Left ventricle myocardium inferior (tissue), 1 donor: ENCODE measurements at regions not wholly inside any gene's neighbourhood (a gene's known extent, or its start where the extent isn't known, plus 50 kb on each side); places are given as distances from the start of the nearest gene placed in this dataset.

Source experiments
- DNase-seq: peaks from one replicate; pipeline ENCODE4 v3.0.0-alpha.2; 2020
- H3K27ac ChIP-seq: fragments of 200-600 bp; replicated peaks from 2 replicates; pipeline ENCODE4 v1.8.0; 2021
- H3K27me3 ChIP-seq: fragments of 200-600 bp; 2 replicates; pipeline ENCODE4 v1.8.0; 2021; ENCODE audit warnings: low read depth
- H3K36me3 ChIP-seq: fragments of 200-600 bp; 2 replicates; pipeline ENCODE4 v1.8.0; 2021
- H3K4me1 ChIP-seq: fragments of 200-600 bp; 2 replicates; pipeline ENCODE4 v1.8.0; 2021
- H3K4me3 ChIP-seq: fragments of 200-600 bp; 2 replicates; pipeline ENCODE4 v1.8.0; 2021; ENCODE audit warnings: mild to moderate bottlenecking, moderate library complexity
- H3K9me3 ChIP-seq: fragments of 200-600 bp; replicated peaks from 2 replicates; pipeline ENCODE4 v1.8.0; 2021
- intact Hi-C: fragments of 100-400 bp; cut with micrococcal nuclease; formaldehyde crosslinking; loops from one replicate; pipeline ENCODE4 v1.11.0; 2022
- TF ChIP-seq, protein P1 (sequence below): fragments of 200-600 bp; IDR thresholded peaks from 2 replicates; pipeline ENCODE4 v1.8.0; 2021; ENCODE audit warnings: antibody characterized with exemption, mild to moderate bottlenecking, borderline replicate concordance
- donor health status: DM: no; HTN: yes; CAD: no; lungs with severe emphysema.

DNA sequence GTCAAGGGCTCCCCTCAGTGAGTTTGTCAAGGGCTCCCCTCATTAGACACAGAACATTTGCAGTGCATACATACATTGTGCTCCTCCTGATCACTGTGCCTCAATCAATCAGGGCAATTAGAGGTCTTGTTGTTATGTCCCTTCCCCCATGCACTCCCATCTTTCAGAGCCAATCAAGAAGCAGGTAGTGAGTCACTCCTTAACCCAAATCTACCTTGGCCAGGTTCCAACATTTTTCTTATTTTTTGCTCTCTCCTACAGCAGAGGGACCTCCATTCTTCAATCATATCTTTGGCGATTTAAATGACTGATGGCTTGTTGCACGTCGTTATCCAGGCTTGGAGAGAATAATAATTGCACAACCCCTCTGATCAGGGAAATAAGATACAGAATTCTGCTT is 409.9 kb upstream of the SPTLC3 start:
- DNase-seq = no peak
- intact Hi-C loops = no loop called here
- H3K36me3 ChIP-seq = no peaks in the 10 kb centered on the region
- H3K9me3 ChIP-seq = peaks cover 7% of the 10 kb centered on the region
- H3K4me3 ChIP-seq = no peak overlapping the region
- H3K4me1 ChIP-seq = no peaks in the 10 kb centered on the region
- TF ChIP-seq, protein P1, sequence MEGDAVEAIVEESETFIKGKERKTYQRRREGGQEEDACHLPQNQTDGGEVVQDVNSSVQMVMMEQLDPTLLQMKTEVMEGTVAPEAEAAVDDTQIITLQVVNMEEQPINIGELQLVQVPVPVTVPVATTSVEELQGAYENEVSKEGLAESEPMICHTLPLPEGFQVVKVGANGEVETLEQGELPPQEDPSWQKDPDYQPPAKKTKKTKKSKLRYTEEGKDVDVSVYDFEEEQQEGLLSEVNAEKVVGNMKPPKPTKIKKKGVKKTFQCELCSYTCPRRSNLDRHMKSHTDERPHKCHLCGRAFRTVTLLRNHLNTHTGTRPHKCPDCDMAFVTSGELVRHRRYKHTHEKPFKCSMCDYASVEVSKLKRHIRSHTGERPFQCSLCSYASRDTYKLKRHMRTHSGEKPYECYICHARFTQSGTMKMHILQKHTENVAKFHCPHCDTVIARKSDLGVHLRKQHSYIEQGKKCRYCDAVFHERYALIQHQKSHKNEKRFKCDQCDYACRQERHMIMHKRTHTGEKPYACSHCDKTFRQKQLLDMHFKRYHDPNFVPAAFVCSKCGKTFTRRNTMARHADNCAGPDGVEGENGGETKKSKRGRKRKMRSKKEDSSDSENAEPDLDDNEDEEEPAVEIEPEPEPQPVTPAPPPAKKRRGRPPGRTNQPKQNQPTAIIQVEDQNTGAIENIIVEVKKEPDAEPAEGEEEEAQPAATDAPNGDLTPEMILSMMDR = no peak
- no peak overlapping the region for H3K27ac ChIP-seq
- H3K27me3 ChIP-seq = no peaks in the 10 kb centered on the region

DNA sequence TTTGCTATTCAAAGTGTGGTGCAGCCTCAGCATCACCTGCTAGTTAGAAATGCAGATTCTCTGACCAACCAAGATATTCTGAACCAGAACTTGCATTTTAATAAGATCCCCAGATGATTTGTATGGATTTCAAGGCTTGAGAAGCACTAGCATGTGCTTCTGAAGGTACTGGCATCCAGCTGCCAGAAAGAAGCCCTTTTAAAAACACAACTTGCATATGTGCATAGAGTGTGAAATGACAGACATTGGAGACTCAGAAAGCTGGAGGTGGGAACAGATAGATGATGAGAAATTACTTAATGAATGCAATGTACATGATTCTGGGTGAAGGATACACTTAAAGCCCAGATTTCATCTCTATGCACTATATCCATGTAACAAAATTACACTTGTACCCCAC is 409.3 kb upstream of the SPTLC3 start:
- TF ChIP-seq, protein P1 = no peak
- H3K27ac ChIP-seq = no peak overlapping the region
- H3K4me3 ChIP-seq = no peak overlapping the region
- no peaks in the 10 kb centered on the region for H3K27me3 ChIP-seq
- H3K4me1 ChIP-seq = no peaks in the 10 kb centered on the region
- intact Hi-C loops = no loop called here
- H3K36me3 ChIP-seq = no peaks in the 10 kb centered on the region
- DNase-seq = no peak
- peaks cover 10% of the 10 kb centered on the region for H3K9me3 ChIP-seq

DNA sequence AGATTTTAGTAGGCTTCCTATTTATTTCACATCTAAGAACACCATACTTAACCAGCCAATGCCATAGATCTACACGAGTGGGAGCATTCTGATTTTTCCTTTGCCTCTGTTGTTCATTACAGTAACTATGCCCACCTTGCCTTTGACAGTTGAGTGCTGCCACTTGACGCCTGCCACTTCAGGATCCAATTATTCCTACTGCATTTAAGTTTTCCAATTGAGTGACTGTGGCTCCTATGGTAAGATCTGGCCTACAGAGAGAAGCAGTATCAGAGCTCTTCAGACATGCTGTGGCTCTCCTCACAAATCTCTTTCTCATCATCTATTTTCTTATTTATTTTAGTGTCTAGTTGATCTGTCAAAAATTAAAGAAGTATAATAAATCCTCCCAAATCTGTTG is 403.0 kb upstream of the SPTLC3 start:
- intact Hi-C loops = no loop called here
- TF ChIP-seq, protein P1 = no peak

DNA sequence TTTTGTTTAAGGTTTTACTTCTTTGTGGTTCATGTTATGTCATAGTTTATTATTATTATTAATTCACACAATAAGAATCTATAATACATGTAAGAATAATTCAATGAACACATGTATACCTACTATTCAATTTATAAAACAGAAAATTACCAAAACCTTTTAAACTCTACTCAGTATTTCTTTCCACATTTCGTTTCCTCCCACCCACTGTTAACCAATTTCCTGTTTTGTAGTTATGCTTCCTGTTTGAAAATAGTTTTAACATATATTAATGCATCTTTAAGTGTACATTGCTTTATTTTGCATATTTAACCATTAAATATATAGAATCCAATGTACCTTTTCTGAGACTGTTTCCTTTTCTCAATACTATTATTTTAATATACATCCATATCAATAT is 397.9 kb upstream of the SPTLC3 start:
- DNase-seq = no peak
- Histone ChIP-seq H3K4me1 (no peaks in the 10 kb centered on the region), H3K36me3 (no peaks in the 10 kb centered on the region), H3K4me3 (no peak overlapping the region), H3K9me3 (peaks cover 18% of the 10 kb centered on the region), H3K27ac (no peak overlapping the region), H3K27me3 (no peaks in the 10 kb centered on the region)
- intact Hi-C loops = no loop called here
- TF ChIP-seq, protein P1 = no peak

More for the DNA sequence above, 403.0 kb upstream of the SPTLC3 start:
- Histone ChIP-seq H3K27me3 (no peaks in the 10 kb centered on the region), H3K27ac (no peak overlapping the region), H3K4me1 (no peaks in the 10 kb centered on the region), H3K36me3 (no peaks in the 10 kb centered on the region), H3K4me3 (no peak overlapping the region), H3K9me3 (peaks cover 10% of the 10 kb centered on the region)
- DNase-seq = no peak

DNA sequence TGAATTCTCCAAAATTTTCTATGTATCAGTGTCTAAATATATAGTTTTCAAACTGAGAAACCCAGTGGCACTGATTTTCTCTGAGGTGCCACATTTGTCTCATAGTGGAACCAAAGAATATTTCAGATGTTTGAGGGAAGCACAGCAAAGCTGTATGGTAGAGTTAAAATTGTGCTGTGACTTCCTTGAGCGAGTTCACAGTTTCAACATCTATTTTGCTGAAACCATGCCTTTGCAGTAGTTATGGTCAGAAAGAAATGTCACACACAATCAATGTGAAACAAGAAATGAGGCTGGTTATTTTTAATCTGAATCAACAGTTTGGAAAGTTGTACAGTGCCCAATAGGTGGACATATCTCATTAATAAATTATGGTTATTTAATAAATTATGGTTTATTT is 394.0 kb upstream of the SPTLC3 start:
- TF ChIP-seq, protein P1 = no peak
- no peaks in the 10 kb centered on the region for H3K27me3 ChIP-seq
- intact Hi-C loops = no loop called here
- no peak for DNase-seq
- no peak overlapping the region for H3K4me3 ChIP-seq
- H3K4me1 ChIP-seq = no peaks in the 10 kb centered on the region
- no peaks in the 10 kb centered on the region for H3K36me3 ChIP-seq
- peaks cover 35% of the 10 kb centered on the region for H3K9me3 ChIP-seq
- H3K27ac ChIP-seq = no peak overlapping the region

DNA sequence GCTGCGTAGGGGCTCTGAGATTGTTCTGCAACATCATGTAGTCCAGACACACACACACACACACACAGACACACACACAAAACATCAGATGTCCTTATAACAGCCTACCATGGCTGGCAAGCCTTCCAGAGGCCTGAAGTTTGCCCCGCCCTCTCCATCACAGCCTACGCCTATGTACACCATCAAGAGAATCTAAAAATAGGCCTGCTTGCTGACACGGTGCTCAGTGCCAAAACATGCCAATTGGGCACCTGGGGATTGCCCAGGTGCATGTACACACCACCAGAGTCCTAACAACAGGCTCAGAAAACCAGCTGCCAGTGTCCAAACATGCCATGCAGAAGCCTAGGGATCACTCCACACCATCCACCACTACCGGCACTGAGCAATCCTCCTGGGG is 391.7 kb upstream of the SPTLC3 start:
- Histone ChIP-seq H3K27me3 (no peaks in the 10 kb centered on the region), H3K9me3 (peaks cover 35% of the 10 kb centered on the region), H3K4me1 (no peaks in the 10 kb centered on the region), H3K36me3 (no peaks in the 10 kb centered on the region), H3K4me3 (no peak overlapping the region), H3K27ac (no peak overlapping the region)
- no peak for DNase-seq
- intact Hi-C loops = no loop called here
- TF ChIP-seq, protein P1 = no peak
